SK-N-SH treated with all-trans-retinoic acid at 6 μM for 48 hours (cell line): ENCODE measurements at regions not wholly inside any gene's neighbourhood (a gene's known extent, or its start where the extent isn't known, plus 50 kb on each side); places are given as distances from the start of the nearest gene placed in this dataset.

Experiments
- ATAC-seq: fragments of 200-7000 bp; cut with Tn5 transposase; 3 replicates; pipeline ENCODE4 v1.9.1; 2020; ENCODE audit warnings: mild to moderate bottlenecking, moderate library complexity
- ARNTL ChIP-seq: fragments of 450-650 bp; formaldehyde crosslinking; IDR thresholded peaks from 2 replicates; pipeline ENCODE4 v1.5.0; 2020; ENCODE audit warnings: low read depth, mild to moderate bottlenecking, moderate library complexity, borderline replicate concordance
- CREB5 ChIP-seq: fragments of 250-450 bp; sonication (Bioruptor Pico); IDR thresholded peaks from 2 replicates; pipeline ENCODE4 v1.5.1; 2020; ENCODE audit warnings: low read depth, mild to moderate bottlenecking, moderate library complexity
- CSDC2 ChIP-seq: fragments of 250-450 bp; sonication (Bioruptor Pico); IDR thresholded peaks from 2 replicates; pipeline ENCODE4 v1.5.0; 2020; ENCODE audit warnings: mild to moderate bottlenecking, moderate library complexity
- CSRNP3 ChIP-seq: fragments of 250-450 bp; sonication (Bioruptor Pico); IDR thresholded peaks from 2 replicates; pipeline ENCODE4 v1.5.1; 2021; ENCODE audit warnings: mild to moderate bottlenecking, moderate library complexity
- ESRRG ChIP-seq: fragments of 250-450 bp; sonication (Bioruptor Pico); IDR thresholded peaks from 2 replicates; pipeline ENCODE4 v1.6.1; 2021; ENCODE audit warnings: mild to moderate bottlenecking
- GLIS3 ChIP-seq: fragments of 250-450 bp; sonication (Bioruptor Pico); IDR thresholded peaks from 2 replicates; pipeline ENCODE4 v1.5.0; 2020; ENCODE audit warnings: mild to moderate bottlenecking, moderate library complexity
- ISL1 ChIP-seq: fragments of 250-450 bp; sonication (Bioruptor Pico); IDR thresholded peaks from 2 replicates; pipeline ENCODE4 v2.1.2; 2022; ENCODE audit warnings: mild to moderate bottlenecking, moderate library complexity
- OSR1 ChIP-seq: fragments of 250-450 bp; sonication (Bioruptor Pico); IDR thresholded peaks from 2 replicates; pipeline ENCODE4 v1.8.0; 2022; ENCODE audit warnings: moderate library complexity, mild to moderate bottlenecking, inconsistent platforms
- PATZ1 ChIP-seq: fragments of 250-450 bp; sonication (Bioruptor Pico); IDR thresholded peaks from 2 replicates; pipeline ENCODE4 v1.8.0; 2020; ENCODE audit warnings: mild to moderate bottlenecking, moderate library complexity, borderline replicate concordance
- PPARA ChIP-seq: fragments of 250-450 bp; sonication (Bioruptor Pico); IDR thresholded peaks from 2 replicates; pipeline ENCODE4 v1.5.0; 2020; ENCODE audit warnings: mild to moderate bottlenecking, borderline replicate concordance
- RARB ChIP-seq: fragments of 250-450 bp; sonication (Bioruptor Pico); IDR thresholded peaks from 2 replicates; pipeline ENCODE4 v1.8.0; 2021; ENCODE audit warnings: mild to moderate bottlenecking, moderate library complexity
- SNAI2 ChIP-seq: fragments of 250-450 bp; sonication (Bioruptor Pico); IDR thresholded peaks from 2 replicates; pipeline ENCODE4 v1.5.0; 2020; ENCODE audit warnings: mild to moderate bottlenecking, moderate library complexity
- TCF4 ChIP-seq: fragments of 250-450 bp; sonication (Bioruptor Pico); IDR thresholded peaks from 2 replicates; pipeline ENCODE4 v1.8.0; 2021; ENCODE audit warnings: mild to moderate bottlenecking, moderate library complexity, borderline replicate concordance
- TOX ChIP-seq: fragments of 250-450 bp; sonication (Bioruptor Pico); IDR thresholded peaks from 2 replicates; pipeline ENCODE4 v1.8.0; 2021; ENCODE audit warnings: mild to moderate bottlenecking, moderate library complexity, borderline replicate concordance
- TSHZ2 ChIP-seq: fragments of 250-450 bp; sonication (Bioruptor Pico); IDR thresholded peaks from 2 replicates; pipeline ENCODE4 v1.5.0; 2020; ENCODE audit warnings: mild to moderate bottlenecking, moderate library complexity
- ZC3H10 ChIP-seq: fragments of 250-450 bp; sonication (Bioruptor Pico); IDR thresholded peaks from 2 replicates; pipeline ENCODE4 v1.5.1; 2021; ENCODE audit warnings: mild to moderate bottlenecking, moderate library complexity
- ZFP3 ChIP-seq: fragments of 250-450 bp; sonication (Bioruptor Pico); IDR thresholded peaks from 2 replicates; pipeline ENCODE4 v1.5.0; 2020; ENCODE audit warnings: mild to moderate bottlenecking, moderate library complexity
- ZFP30 ChIP-seq: fragments of 450-650 bp; formaldehyde crosslinking; IDR thresholded peaks from 2 replicates; pipeline ENCODE4 v1.5.0; 2022; ENCODE audit warnings: mild to moderate bottlenecking, moderate library complexity
- ZNF565 ChIP-seq: fragments of 450-650 bp; formaldehyde crosslinking; conservative IDR thresholded peaks from 2 replicates; pipeline ENCODE4 v1.5.0; 2020; ENCODE audit warnings: low read depth, mild to moderate bottlenecking, moderate library complexity
- ZNF8 ChIP-seq: fragments of 450-650 bp; formaldehyde crosslinking; IDR thresholded peaks from 2 replicates; pipeline ENCODE4 v1.5.0; 2020; ENCODE audit warnings: mild to moderate bottlenecking, moderate library complexity

DNA sequence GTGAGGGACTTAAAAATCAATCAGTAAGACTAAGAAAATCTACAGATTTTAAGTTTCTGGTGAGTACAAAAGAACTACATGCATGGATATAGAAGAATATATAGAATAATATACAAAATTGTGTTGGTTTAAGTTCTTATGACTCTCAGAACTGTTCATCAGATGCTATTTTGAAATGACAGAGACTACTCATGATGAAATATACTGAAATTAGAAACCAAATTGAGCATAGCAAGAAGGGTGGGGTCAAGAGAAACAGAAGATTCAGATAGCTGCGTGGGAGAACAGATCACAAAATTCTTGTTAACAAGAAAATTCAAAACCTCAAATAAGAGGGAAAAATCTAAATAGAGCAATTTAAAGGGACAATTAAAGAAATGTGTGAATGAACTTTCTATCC lies 2125.3 kb upstream of the RAG2 start:
- no peak for ATAC-seq

DNA sequence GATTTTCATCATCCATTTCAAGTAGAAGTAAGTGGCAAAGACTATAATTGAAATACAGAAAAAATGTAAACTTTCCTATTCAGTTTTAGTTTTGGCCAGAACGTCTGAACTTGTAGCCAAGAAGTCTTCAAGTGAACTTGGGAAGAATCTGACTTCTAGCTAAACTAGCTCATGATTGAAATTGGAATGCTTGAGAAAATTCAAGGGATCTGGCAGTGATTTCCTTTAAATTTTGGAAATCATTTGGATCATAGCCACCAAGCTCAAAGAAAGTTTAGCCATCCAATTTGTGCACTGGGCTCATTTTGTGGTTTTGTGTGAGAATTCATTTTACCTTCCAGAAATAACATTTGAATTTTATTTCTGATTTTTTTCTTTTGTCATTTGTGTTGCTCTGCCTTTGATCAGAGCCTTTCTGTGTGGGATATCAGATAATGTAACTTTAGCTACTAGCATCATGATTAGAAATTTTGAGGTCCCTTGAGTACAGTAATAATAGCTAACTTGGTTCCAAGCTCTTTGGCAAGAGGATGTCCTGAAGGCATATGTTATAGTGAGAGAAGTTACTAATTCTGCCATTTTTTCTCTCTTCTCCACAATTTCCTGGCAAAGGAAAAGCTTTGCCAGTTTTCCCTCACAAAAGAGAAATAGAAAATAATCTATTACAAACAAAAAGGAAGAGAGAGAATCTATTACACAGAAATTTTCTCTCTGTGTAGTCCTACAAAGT lies 2123.7 kb upstream of the RAG2 start:
- TF ChIP-seq ZNF8 (CRISPR knock-in tag), result no peak
- TF ChIP-seq ZFP30 (CRISPR knock-in tag), result no peak
- no peak for TF ChIP-seq CSRNP3 (CRISPR knock-in tag)
- TF ChIP-seq TCF4 (CRISPR knock-in tag), result no peak
- TF ChIP-seq RARB (CRISPR knock-in tag), result no peak
- TF ChIP-seq TOX (CRISPR knock-in tag), result no peak
- no peak for TF ChIP-seq TSHZ2
- TF ChIP-seq GLIS3, result no peak
- TF ChIP-seq OSR1, result no peak
- TF ChIP-seq ISL1 (CRISPR knock-in tag), result no peak
- TF ChIP-seq, all 23 proteins: peak for 0
- ATAC-seq, result no peak

More for the DNA sequence above, 2125.3 kb upstream of the RAG2 start:
- no peak for TF ChIP-seq ARNTL (CRISPR knock-in tag)
- no peak for TF ChIP-seq ZNF8 (CRISPR knock-in tag)
- no peak for TF ChIP-seq ZNF565
- no peak for TF ChIP-seq TOX (CRISPR knock-in tag)
- TF ChIP-seq SNAI2 (CRISPR knock-in tag), result no peak
- no peak for TF ChIP-seq ZFP3 (CRISPR knock-in tag)
- TF ChIP-seq ZC3H10 (CRISPR knock-in tag), result no peak
- no peak for TF ChIP-seq CSDC2
- no peak for TF ChIP-seq RARB (CRISPR knock-in tag)
- TF ChIP-seq TSHZ2, result no peak

DNA sequence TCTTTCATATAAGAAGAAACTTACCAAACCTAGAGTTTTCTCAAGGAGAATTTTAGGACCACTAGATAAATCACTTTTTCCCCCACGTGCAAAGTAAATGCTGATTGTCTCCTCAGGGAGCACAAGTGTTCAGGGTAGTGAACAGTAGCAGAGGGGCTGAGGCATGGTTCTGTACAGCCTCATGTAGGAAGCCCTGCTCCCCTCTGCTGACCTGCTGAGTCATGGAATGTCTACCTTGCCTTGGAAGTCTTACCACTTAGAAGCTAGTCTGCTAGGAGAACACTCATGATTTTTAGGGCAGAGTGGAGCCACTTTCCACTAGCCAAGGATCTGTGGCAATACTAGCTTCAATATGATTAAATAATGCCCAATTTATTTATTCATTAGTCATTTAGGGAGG lies 2120.6 kb upstream of the RAG2 start:
- no peak for TF ChIP-seq CREB5 (CRISPR knock-in tag)
- TF ChIP-seq ZFP30 (CRISPR knock-in tag), result no peak
- no peak for TF ChIP-seq ZC3H10 (CRISPR knock-in tag)
- TF ChIP-seq CSRNP3 (CRISPR knock-in tag), result no peak
- TF ChIP-seq TSHZ2, result no peak
- no peak for TF ChIP-seq PATZ1 (CRISPR knock-in tag)
- no peak for TF ChIP-seq ARNTL (CRISPR knock-in tag)
- no peak for TF ChIP-seq PPARA (CRISPR knock-in tag)
- TF ChIP-seq RARB (CRISPR knock-in tag), result no peak
- TF ChIP-seq TOX (CRISPR knock-in tag), result no peak
- TF ChIP-seq ESRRG (CRISPR knock-in tag), result no peak
- TF ChIP-seq, all 23 proteins: peak for 0
- ATAC-seq, result no peak
